ENCODE measurements at regions not wholly inside any gene's neighbourhood (a gene's known extent, or its start where the extent isn't known, plus 50 kb on each side); places are given as distances from the start of the nearest gene placed in this dataset.
"Not testable (repeated sequence)": the region's sequence is repeated elsewhere in the genome, so short reads cannot be mapped to it uniquely, and the experiment has no call there.

DNA sequence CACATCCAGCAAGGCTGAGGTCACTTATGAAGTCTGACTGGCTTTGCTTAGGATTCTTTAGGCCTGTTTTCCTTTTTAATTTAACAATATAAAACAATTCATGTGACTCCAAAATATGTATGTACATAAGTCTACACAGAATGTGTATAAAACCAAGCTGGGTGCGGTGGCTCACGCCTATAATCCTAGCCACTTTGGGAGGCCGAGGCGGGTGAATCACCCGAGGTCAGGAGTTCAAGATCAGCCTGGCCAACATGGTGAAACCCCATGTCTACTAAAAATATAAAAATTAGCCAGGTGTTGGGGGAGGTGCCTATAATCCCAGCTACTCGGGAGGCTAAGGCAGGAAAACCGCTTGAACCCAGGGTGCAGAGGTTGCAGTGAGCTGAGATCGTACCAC, 83.1 kb downstream of the SHANK2 start:
- H3K79me2 ChIP-seq (ENCODE audit: insufficient read depth, low read length), result no peaks in the 10 kb centered on the region
- H3K9me3 ChIP-seq (ENCODE audit: insufficient read depth, low read length), result no peaks in the 10 kb centered on the region
- TF ChIP-seq EZH2phosphoT487 (conservative IDR thresholded peaks at IDR 0.05; ENCODE audit: low read length), result no peak
- TF ChIP-seq, protein P1, sequence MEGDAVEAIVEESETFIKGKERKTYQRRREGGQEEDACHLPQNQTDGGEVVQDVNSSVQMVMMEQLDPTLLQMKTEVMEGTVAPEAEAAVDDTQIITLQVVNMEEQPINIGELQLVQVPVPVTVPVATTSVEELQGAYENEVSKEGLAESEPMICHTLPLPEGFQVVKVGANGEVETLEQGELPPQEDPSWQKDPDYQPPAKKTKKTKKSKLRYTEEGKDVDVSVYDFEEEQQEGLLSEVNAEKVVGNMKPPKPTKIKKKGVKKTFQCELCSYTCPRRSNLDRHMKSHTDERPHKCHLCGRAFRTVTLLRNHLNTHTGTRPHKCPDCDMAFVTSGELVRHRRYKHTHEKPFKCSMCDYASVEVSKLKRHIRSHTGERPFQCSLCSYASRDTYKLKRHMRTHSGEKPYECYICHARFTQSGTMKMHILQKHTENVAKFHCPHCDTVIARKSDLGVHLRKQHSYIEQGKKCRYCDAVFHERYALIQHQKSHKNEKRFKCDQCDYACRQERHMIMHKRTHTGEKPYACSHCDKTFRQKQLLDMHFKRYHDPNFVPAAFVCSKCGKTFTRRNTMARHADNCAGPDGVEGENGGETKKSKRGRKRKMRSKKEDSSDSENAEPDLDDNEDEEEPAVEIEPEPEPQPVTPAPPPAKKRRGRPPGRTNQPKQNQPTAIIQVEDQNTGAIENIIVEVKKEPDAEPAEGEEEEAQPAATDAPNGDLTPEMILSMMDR (IDR thresholded peaks at IDR 0.05; ENCODE audit: insufficient read depth, low read length, poor library complexity, severe bottlenecking), result no peak
- no peak overlapping the region for H3K27ac ChIP-seq (ENCODE audit: low read depth, low read length)
- H3K36me3 ChIP-seq (ENCODE audit: low read length), result no peaks in the 10 kb centered on the region
- no peaks in the 10 kb centered on the region for H4K20me1 ChIP-seq (ENCODE audit: low read depth, low read length)
- H2AFZ ChIP-seq (ENCODE audit: low read depth, low read length, severe bottlenecking), result no peak overlapping the region
- H3F3A ChIP-seq (ENCODE audit: insufficient read depth), result no peaks in the 10 kb centered on the region
- H3K9me2 ChIP-seq (replicated peaks; ENCODE audit: insufficient read depth, low read length), result no peaks in the 10 kb centered on the region
- H3K4me2 ChIP-seq (ENCODE audit: low read depth, low read length, poor library complexity, severe bottlenecking), result no peak overlapping the region
- H3K4me3 ChIP-seq (ENCODE audit: insufficient read depth, low read length, poor library complexity, severe bottlenecking), result no peak overlapping the region
- no peak overlapping the region for H3K9ac ChIP-seq (ENCODE audit: low read length)
- no peaks in the 10 kb centered on the region for H3K27me3 ChIP-seq (ENCODE audit: low read length)

DNA sequence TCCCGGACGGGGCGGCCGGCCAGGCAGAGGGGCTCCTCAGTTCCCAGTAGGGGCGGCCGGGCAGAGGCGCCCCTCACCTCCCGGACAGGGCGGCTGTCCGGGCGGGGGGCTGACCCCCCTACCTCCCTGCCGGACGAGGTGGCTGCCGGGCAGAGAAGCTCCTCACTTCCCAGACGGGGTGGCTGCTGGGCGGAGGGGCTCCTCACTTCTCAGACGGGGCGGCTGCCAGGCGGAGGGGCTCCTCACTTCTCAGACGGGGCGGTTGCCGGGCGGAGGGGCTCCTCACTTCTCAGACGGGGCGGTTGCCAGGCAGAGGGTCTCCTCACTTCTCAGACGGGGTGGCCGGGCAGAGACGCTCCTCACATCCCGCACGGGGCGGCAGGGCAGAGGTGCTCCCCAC, 84.6 kb downstream of the SHANK2 start:
- H3F3A ChIP-seq (ENCODE audit: insufficient read depth); H2AFZ ChIP-seq (ENCODE audit: low read depth, low read length, severe bottlenecking); H3K27me3 ChIP-seq (ENCODE audit: low read length); H3K9ac ChIP-seq (ENCODE audit: low read length); H3K27ac ChIP-seq (ENCODE audit: low read depth, low read length); H4K20me1 ChIP-seq (ENCODE audit: low read depth, low read length); H3K9me2 ChIP-seq (replicated peaks; ENCODE audit: insufficient read depth, low read length); H3K79me2 ChIP-seq (ENCODE audit: insufficient read depth, low read length); H3K4me3 ChIP-seq (ENCODE audit: insufficient read depth, low read length, poor library complexity, severe bottlenecking); H3K36me3 ChIP-seq (ENCODE audit: low read length); H3K4me2 ChIP-seq (ENCODE audit: low read depth, low read length, poor library complexity, severe bottlenecking); H3K9me3 ChIP-seq (ENCODE audit: insufficient read depth, low read length): not testable (repeated sequence)

DNA sequence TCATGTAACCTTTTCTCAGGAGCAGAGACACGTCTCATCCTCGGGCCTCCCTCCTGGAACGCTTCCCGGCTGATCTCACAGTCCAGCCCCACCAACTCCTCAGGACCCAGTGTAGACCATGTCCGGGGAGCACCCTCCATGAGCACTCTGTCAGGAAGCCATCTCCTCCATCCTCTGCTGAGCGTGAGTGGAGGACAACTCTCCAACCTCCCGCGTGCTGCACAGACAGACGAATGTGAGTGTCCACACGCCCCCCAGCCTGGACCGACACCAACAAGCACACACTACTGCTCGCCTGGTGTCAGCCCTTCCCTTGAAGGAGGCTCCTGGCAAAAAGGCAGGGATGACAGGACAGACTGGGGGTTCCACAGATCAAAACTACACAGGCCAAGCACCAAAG, 86.6 kb downstream of the SHANK2 start:
- Histone ChIP-seq H3K4me2 (ENCODE audit: low read depth, low read length, poor library complexity, severe bottlenecking) (no peak overlapping the region), H3K36me3 (ENCODE audit: low read length) (no peaks in the 10 kb centered on the region), H3K27me3 (ENCODE audit: low read length) (no peaks in the 10 kb centered on the region), H3K79me2 (ENCODE audit: insufficient read depth, low read length) (no peaks in the 10 kb centered on the region), H3K4me3 (ENCODE audit: insufficient read depth, low read length, poor library complexity, severe bottlenecking) (no peak overlapping the region), H3K9me3 (ENCODE audit: insufficient read depth, low read length) (no peaks in the 10 kb centered on the region), H3K9ac (ENCODE audit: low read length) (no peak overlapping the region), H3K9me2 (replicated peaks; ENCODE audit: insufficient read depth, low read length) (no peaks in the 10 kb centered on the region), H3K27ac (ENCODE audit: low read depth, low read length) (no peak overlapping the region), H4K20me1 (ENCODE audit: low read depth, low read length) (no peaks in the 10 kb centered on the region), H2AFZ (ENCODE audit: low read depth, low read length, severe bottlenecking) (no peak overlapping the region), H3F3A (ENCODE audit: insufficient read depth) (no peaks in the 10 kb centered on the region)
- no peak for TF ChIP-seq EZH2phosphoT487 (conservative IDR thresholded peaks at IDR 0.05; ENCODE audit: low read length)
- TF ChIP-seq, protein P1 (IDR thresholded peaks at IDR 0.05; ENCODE audit: insufficient read depth, low read length, poor library complexity, severe bottlenecking), result no peak

DNA sequence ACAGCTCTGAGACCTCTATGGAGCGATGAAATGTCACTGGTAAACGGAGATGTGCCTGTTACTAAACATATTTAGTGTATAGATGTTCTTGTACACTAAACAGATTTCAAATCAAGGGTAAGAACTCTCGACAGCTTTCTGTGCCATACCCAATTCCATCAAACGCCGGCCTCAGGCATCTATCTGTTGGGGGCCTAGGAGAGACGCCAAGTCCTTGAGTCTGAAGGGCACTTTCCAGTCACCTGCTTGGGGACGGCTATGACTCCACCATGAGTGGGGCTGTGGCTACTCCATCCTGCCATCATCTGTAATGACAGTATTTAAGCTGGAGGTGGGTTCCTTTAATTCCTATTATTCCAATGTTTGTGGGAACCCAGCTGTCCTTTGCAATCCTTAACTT, 87.8 kb downstream of the SHANK2 start:
- Histone ChIP-seq H3K36me3 (ENCODE audit: low read length) (no peaks in the 10 kb centered on the region), H3F3A (ENCODE audit: insufficient read depth) (no peaks in the 10 kb centered on the region)

More for the DNA sequence above, 87.8 kb downstream of the SHANK2 start:
- Histone ChIP-seq H3K79me2 (ENCODE audit: insufficient read depth, low read length) (no peaks in the 10 kb centered on the region), H2AFZ (ENCODE audit: low read depth, low read length, severe bottlenecking) (no peak overlapping the region), H3K9me3 (ENCODE audit: insufficient read depth, low read length) (no peaks in the 10 kb centered on the region), H3K27ac (ENCODE audit: low read depth, low read length) (no peak overlapping the region), H3K4me2 (ENCODE audit: low read depth, low read length, poor library complexity, severe bottlenecking) (no peak overlapping the region), H3K27me3 (ENCODE audit: low read length) (no peaks in the 10 kb centered on the region), H4K20me1 (ENCODE audit: low read depth, low read length) (no peaks in the 10 kb centered on the region), H3K9me2 (replicated peaks; ENCODE audit: insufficient read depth, low read length) (no peaks in the 10 kb centered on the region), H3K4me3 (ENCODE audit: insufficient read depth, low read length, poor library complexity, severe bottlenecking) (no peak overlapping the region), H3K9ac (ENCODE audit: low read length) (no peak overlapping the region)
- TF ChIP-seq, protein P1 (IDR thresholded peaks at IDR 0.05; ENCODE audit: insufficient read depth, low read length, poor library complexity, severe bottlenecking), result no peak
- no peak for TF ChIP-seq EZH2phosphoT487 (conservative IDR thresholded peaks at IDR 0.05; ENCODE audit: low read length)
